GM23338 (cell line): ENCODE measurements at regions not wholly inside any gene's neighbourhood (a gene's known extent, or its start where the extent isn't known, plus 50 kb on each side); places are given as distances from the start of the nearest gene placed in this dataset.

Experiments
- ATAC-seq: fragments of 200-7000 bp; cut with Tn5 transposase; 3 replicates; pipeline ENCODE4 v1.9.1; 2020
- DNase-seq: peaks from one replicate; pipeline ENCODE4 v3.0.0-alpha.2; 2015; ENCODE audit warnings: low spot score
- H2AFZ ChIP-seq: fragments of 200-600 bp; sonication (generic); 2 replicates; pipeline ENCODE4 v1.8.0; 2016; ENCODE audit warnings: antibody characterized with exemption, mild to moderate bottlenecking, moderate library complexity
- H3F3A ChIP-seq: fragments of 200-600 bp; sonication (generic); replicated peaks from 2 replicates; pipeline ENCODE4 v1.8.0; 2017; ENCODE audit warnings: antibody characterized with exemption, mixed run types, low read depth
- H3K27ac ChIP-seq: fragments of 200-600 bp; sonication (generic); 2 replicates; pipeline ENCODE4 v1.6.1; 2016; ENCODE audit warnings: low read depth
- H3K27me3 ChIP-seq: fragments of 200-600 bp; sonication (generic); 2 replicates; pipeline ENCODE4 v1.8.0; 2016; ENCODE audit warnings: mild to moderate bottlenecking, mixed run types, moderate library complexity; ENCODE audit not compliant: insufficient read depth
- H3K36me3 ChIP-seq: fragments of 200-600 bp; sonication (generic); 2 replicates; pipeline ENCODE4 v1.8.0; 2016; ENCODE audit warnings: mild to moderate bottlenecking; ENCODE audit not compliant: insufficient read depth
- H3K4me1 ChIP-seq: fragments of 200-600 bp; sonication (generic); 2 replicates; pipeline ENCODE4 v1.8.0; 2016; ENCODE audit warnings: mild to moderate bottlenecking, moderate library complexity; ENCODE audit not compliant: insufficient read depth
- H3K4me2 ChIP-seq: fragments of 200-600 bp; sonication (generic); 2 replicates; pipeline ENCODE4 v1.7.1; 2017; ENCODE audit warnings: mixed run types
- H3K4me3 ChIP-seq: fragments of 200-600 bp; sonication (generic); 2 replicates; pipeline ENCODE4 v1.6.1; 2016; ENCODE audit warnings: mixed run types
- H3K79me2 ChIP-seq: fragments of 200-600 bp; sonication (generic); replicated peaks from 2 replicates; pipeline ENCODE4 v1.8.0; 2017; ENCODE audit warnings: mild to moderate bottlenecking; ENCODE audit not compliant: insufficient read depth
- H3K9me2 ChIP-seq: fragments of 200-600 bp; sonication (generic); 2 replicates; pipeline ENCODE4 v1.8.0; 2017; ENCODE audit not compliant: insufficient read depth
- H4K20me1 ChIP-seq: fragments of 200-600 bp; sonication (generic); replicated peaks from 2 replicates; pipeline ENCODE4 v1.8.0; 2017; ENCODE audit warnings: mild to moderate bottlenecking; ENCODE audit not compliant: insufficient read depth
- H3K27ac Mint-ChIP-seq: 2 replicates; pipeline ENCODE4 v1.8.0; 2020; ENCODE audit warnings: inconsistent platforms, mild to moderate bottlenecking, moderate library complexity, mixed read lengths
- H3K27me3 Mint-ChIP-seq: 3 replicates; pipeline ENCODE4 v1.8.0; 2022; ENCODE audit warnings: low read depth, mild to moderate bottlenecking, moderate library complexity, mixed read lengths, inconsistent platforms; ENCODE audit not compliant: insufficient read depth, poor library complexity
- H3K36me3 Mint-ChIP-seq: 3 replicates; pipeline ENCODE4 v1.8.0; 2021; ENCODE audit warnings: low read depth, mild to moderate bottlenecking, inconsistent platforms, moderate library complexity, mixed read lengths
- H3K4me1 Mint-ChIP-seq: 3 replicates; pipeline ENCODE4 v1.8.0; 2020; ENCODE audit warnings: mild to moderate bottlenecking, inconsistent platforms, mixed read lengths
- H3K4me3 Mint-ChIP-seq: 3 replicates; pipeline ENCODE4 v1.8.0; 2021; ENCODE audit warnings: moderate library complexity, mild to moderate bottlenecking, inconsistent platforms, mixed read lengths
- H3K9me3 Mint-ChIP-seq: 3 replicates; pipeline ENCODE4 v1.8.0; 2020; ENCODE audit warnings: moderate library complexity, mild to moderate bottlenecking, inconsistent platforms, mixed read lengths
- CREB1 ChIP-seq: fragments of 250-450 bp; sonication (Bioruptor Pico); IDR thresholded peaks from 2 replicates; pipeline ENCODE4 v1.5.0; 2020; ENCODE audit warnings: low read depth, mild to moderate bottlenecking, moderate library complexity
- ETS1 ChIP-seq: IDR thresholded peaks from 2 replicates; pipeline ENCODE4 v1.6.1; 2016; ENCODE audit warnings: antibody characterized with exemption
- JUNB ChIP-seq: IDR thresholded peaks from one replicate; pipeline ENCODE4 v1.6.1; 2016; ENCODE audit warnings: antibody characterized with exemption; ENCODE audit not compliant: unreplicated experiment
- POLR2AphosphoS5 ChIP-seq: IDR thresholded peaks from 2 replicates; pipeline ENCODE4 v1.6.1; 2016; ENCODE audit warnings: antibody characterized with exemption, low read depth
- REST ChIP-seq: IDR thresholded peaks from one replicate; pipeline ENCODE4 v1.6.1; 2018; ENCODE audit warnings: antibody characterized with exemption; ENCODE audit not compliant: unreplicated experiment
- STAT1 ChIP-seq: IDR thresholded peaks from one replicate; pipeline ENCODE4 v1.6.1; 2016; ENCODE audit warnings: antibody characterized with exemption; ENCODE audit not compliant: unreplicated experiment
- ZNF462 ChIP-seq: fragments of 250-450 bp; sonication (Bioruptor Pico); IDR thresholded peaks from 2 replicates; pipeline ENCODE4 v1.5.0; 2020; ENCODE audit warnings: mild to moderate bottlenecking, moderate library complexity

GRCh38 chr13:24071016-24071415 lies 89.5 kb upstream of the SPATA13 start (continued):
- TF ChIP-seq ZNF462 (CRISPR knock-in tag), result no peak

GRCh38 chr13:24071423-24072075 lies 89.0 kb upstream of the SPATA13 start:
- DNase-seq, result no peak
- Histone ChIP-seq H3K36me3 (no peaks in the 10 kb centered on the region), H3K27me3 (no peaks in the 10 kb centered on the region), H3K4me3 (no peak overlapping the region), H3K79me2 (no peaks in the 10 kb centered on the region), H3K9me2 (no peaks in the 10 kb centered on the region), H3K4me2 (no peak overlapping the region), H4K20me1 (no peaks in the 10 kb centered on the region), H3K4me1 (peaks cover 17% of the 10 kb centered on the region), H3K27ac (no peak overlapping the region), H3F3A (no peaks in the 10 kb centered on the region), H2AFZ (no peak overlapping the region)
- Mint-ChIP-seq H3K4me3 (no peak overlapping the region), H3K4me1 (peaks cover 21% of the 10 kb centered on the region), H3K27me3 (peaks cover 3% of the 10 kb centered on the region), H3K27ac (no peak overlapping the region), H3K9me3 (no peaks in the 10 kb centered on the region), H3K36me3 (no peaks in the 10 kb centered on the region)
- no peak for ATAC-seq
- TF ChIP-seq CREB1 (CRISPR knock-in tag) (no peak), POLR2AphosphoS5 (no peak), STAT1 (no peak), JUNB (no peak), ETS1 (no peak), REST (no peak)
